K562 (cell line): ENCODE measurements at regions not wholly inside any gene's neighbourhood (a gene's known extent, or its start where the extent isn't known, plus 50 kb on each side); places are given as distances from the start of the nearest gene placed in this dataset.

Experiments
- ATAC-seq: fragments of 200-7000 bp; cut with Tn5 transposase; 3 replicates; pipeline ENCODE4 v1.9.1; 2020; ENCODE audit warnings: moderate library complexity
- BruUV-seq: library from RNA; stranded (reverse); fragments of 400-500 nt; replicated peaks from 2 replicates; lab custom pipeline; 2021; lab: Mats Ljungman, UMichigan
- CTCF ChIA-PET: fragments of 300-600 bp; formaldehyde crosslinking; extraction: SDS; loops from one replicate; lab custom pipeline; 2021; ENCODE audit warnings: low intra/inter-chr PET ratio; lab: Yijun Ruan, JAX
- POLR2A ChIA-PET: fragments of 300-600, 350-650 bp; sonication (Branson Sonifier 250); formaldehyde crosslinking; extraction: SDS; loops from one replicate; lab custom pipeline; 2021; ENCODE audit warnings: antibody characterized with exemption, inconsistent platforms; lab: Yijun Ruan, JAX
- DNase-seq, 4 experiments: peaks; one replicate each; pipeline versions ENCODE4 v3.0.0 to v3.0.0-alpha.2; 2011 to 2018; ENCODE audit warnings: low spot score in 3 of 4, mixed read lengths in 3 of 4; ENCODE audit errors: extremely low read depth in 1 of 4
- FAIRE-seq: peaks from 2 replicates; lab custom pipeline; 2011; peaks lifted over from hg19 to GRCh38; lab: Jason Lieb, UNC
- H2AFZ ChIP-seq: 2 replicates; pipeline ENCODE4 v1.6.0; 2011; ENCODE audit warnings: low read depth, low read length, control low read depth, inconsistent platforms
- H3K27ac ChIP-seq: fragments of 200-600 bp; 3 replicates; pipeline ENCODE4 v1.8.0; 2011; ENCODE audit warnings: low read depth, mild to moderate bottlenecking, control low read depth, inconsistent platforms, low read length, moderate library complexity, mixed read lengths; ENCODE audit errors: extremely low read depth
- H3K27me3 ChIP-seq, 2 experiments: fragments of 300-600 bp in 1 of 2; 2 replicates in 1 of 2; 3 replicates in 1 of 2; pipeline versions ENCODE4 v1.6.0 to v1.8.0; 2011; ENCODE audit warnings: inconsistent platforms in 2 of 2, low read length in 2 of 2, mild to moderate bottlenecking in 1 of 2, mixed read lengths in 1 of 2, moderate library complexity in 1 of 2; ENCODE audit not compliant: control insufficient read depth in 2 of 2, insufficient read depth in 2 of 2
- H3K36me3 ChIP-seq: fragments of 300-600 bp; 3 replicates; pipeline ENCODE4 v1.8.0; 2011; ENCODE audit warnings: mild to moderate bottlenecking, low read length, inconsistent platforms; ENCODE audit not compliant: control insufficient read depth, insufficient read depth
- H3K4me1 ChIP-seq, 2 experiments: fragments of 200-600 bp in 1 of 2; replicated peaks in 1 of 2; 2 replicates in 1 of 2; 3 replicates in 1 of 2; pipeline versions ENCODE4 v1.5.1 to v1.8.0; 2011; ENCODE audit warnings: inconsistent platforms in 2 of 2, low read length in 2 of 2, mild to moderate bottlenecking in 1 of 2, mixed read lengths in 1 of 2, moderate library complexity in 1 of 2; ENCODE audit not compliant: control insufficient read depth in 2 of 2, insufficient read depth in 2 of 2
- H3K4me2 ChIP-seq: 2 replicates; pipeline ENCODE4 v1.6.1; 2011; ENCODE audit warnings: low read length, control low read depth, inconsistent platforms, mixed read lengths; ENCODE audit not compliant: insufficient read depth
- H3K4me3 ChIP-seq: fragments of 200-600 bp; sonication (generic), shearing (Covaris generic); 2 replicates; pipeline ENCODE4 v1.5.1; 2016; ENCODE audit warnings: control low read depth, inconsistent platforms
- H3K79me2 ChIP-seq: fragments of 200-600 bp; 3 replicates; pipeline ENCODE4 v1.8.0; 2011; ENCODE audit warnings: low read length, inconsistent platforms; ENCODE audit not compliant: control insufficient read depth, insufficient read depth
- H3K9ac ChIP-seq, 2 experiments: 2 replicates each; pipeline versions ENCODE4 v1.6.0 to v1.6.1; 2011; ENCODE audit warnings: low read depth in 2 of 2, low read length in 2 of 2, control low read depth in 1 of 2, inconsistent platforms in 1 of 2, mild to moderate bottlenecking in 1 of 2, mixed read lengths in 1 of 2; ENCODE audit not compliant: insufficient read depth in 1 of 2
- H3K9me1 ChIP-seq: one replicate; pipeline ENCODE4 v1.6.0; 2011; ENCODE audit warnings: inconsistent platforms, mild to moderate bottlenecking, low read length, moderate library complexity; ENCODE audit not compliant: control insufficient read depth, insufficient read depth
- H3K9me3 ChIP-seq: replicated peaks from 2 replicates; pipeline ENCODE4 v1.5.1; 2011; ENCODE audit warnings: low read depth, low read length, inconsistent platforms; ENCODE audit not compliant: control insufficient read depth, insufficient read depth
- H4K20me1 ChIP-seq: replicated peaks from 2 replicates; pipeline ENCODE4 v1.6.1; 2011; ENCODE audit warnings: low read length, inconsistent platforms, mixed read lengths; ENCODE audit not compliant: control insufficient read depth, insufficient read depth
- BACH1 ChIP-seq: fragments of 200-800 bp; sonication (Bioruptor generic); IDR thresholded peaks from 2 replicates; pipeline ENCODE4 v1.6.1; 2016; ENCODE audit warnings: missing genetic modification characterization, missing compliant biosample characterization
- MCM5 ChIP-seq: fragments of 450-650 bp; IDR thresholded peaks from 2 replicates; pipeline ENCODE4 v1.6.1; 2016; ENCODE audit warnings: low read depth
- PHB ChIP-seq: fragments of 250-450 bp; sonication (Bioruptor Pico); IDR thresholded peaks from 2 replicates; pipeline ENCODE4 v1.5.0; 2021
- PRMT5 ChIP-seq: sonication (generic); formaldehyde crosslinking; IDR thresholded peaks from 2 replicates; pipeline ENCODE4 v1.5.0; 2020; ENCODE audit warnings: missing genetic modification reagents
- RAD51 ChIP-seq: fragments of 450-650 bp; IDR thresholded peaks from 2 replicates; pipeline ENCODE4 v1.7.1; 2016; ENCODE audit warnings: low read depth, mild to moderate bottlenecking, borderline replicate concordance
- RBBP5 ChIP-seq: fragments of 200-600 bp; sonication (generic); IDR thresholded peaks from 2 replicates; pipeline ENCODE4 v1.6.1; 2012; ENCODE audit warnings: borderline replicate concordance, mild to moderate bottlenecking, low read length, control low read depth, inconsistent platforms; ENCODE audit not compliant: insufficient read depth, poor library complexity, severe bottlenecking
- SP1 ChIP-seq: sonication (generic); formaldehyde crosslinking; IDR thresholded peaks from 2 replicates; pipeline ENCODE4 v1.8.1; 2022; ENCODE audit warnings: mild to moderate bottlenecking, missing genetic modification reagents
- TCFL5 ChIP-seq: fragments of 250-450 bp; sonication (Bioruptor Pico); conservative IDR thresholded peaks from 2 replicates; pipeline ENCODE4 v1.6.1; 2021; ENCODE audit warnings: mild to moderate bottlenecking, moderate library complexity, matching md5 sums
- ZBTB17 ChIP-seq: fragments of 450-650 bp; formaldehyde crosslinking; IDR thresholded peaks from 2 replicates; pipeline ENCODE4 v1.4.0; 2020; ENCODE audit warnings: mild to moderate bottlenecking
- ZNF12 ChIP-seq: sonication (generic); formaldehyde crosslinking; IDR thresholded peaks from 2 replicates; pipeline ENCODE4 v1.4.0; 2020; ENCODE audit warnings: mild to moderate bottlenecking, missing genetic modification reagents
- ZNF184 ChIP-seq: sonication (generic); formaldehyde crosslinking; IDR thresholded peaks from 2 replicates; pipeline ENCODE4 v1.5.0; 2020; ENCODE audit warnings: missing genetic modification reagents
- ZNF282 ChIP-seq: sonication (generic); formaldehyde crosslinking; IDR thresholded peaks from 2 replicates; pipeline ENCODE4 v1.8.1; 2023; ENCODE audit warnings: missing genetic modification reagents
- ZNF518B ChIP-seq: fragments of 250-450 bp; sonication (Bioruptor Pico); IDR thresholded peaks from 2 replicates; pipeline ENCODE4 v1.5.0; 2021; ENCODE audit warnings: mild to moderate bottlenecking, moderate library complexity
- whole genome bisulfite sequencing: fragments of 100-300 bp; shearing (Covaris generic); methylation state at CpG from one replicate; pipeline ENCODE4 v1.1.6; 2016; ENCODE audit warnings: low coverage, mixed read lengths; ENCODE audit not compliant: insufficient coverage; ENCODE audit errors: missing lambda C conversion rate; 5-methylcytosine and 5-hydroxymethylcytosine counted together
- in situ Hi-C: fragments of 300-500 bp; cut with MboI; formaldehyde crosslinking; loops from 4 replicates; pipeline ENCODE4 v1.15.0; 2018; ENCODE audit warnings: inconsistent platforms, mixed read lengths
- intact Hi-C: fragments of 100-400 bp; cut with micrococcal nuclease; formaldehyde crosslinking; loops from 2 replicates; pipeline ENCODE4 v1.14.2; 2022
- TF ChIP-seq, protein P1 (sequence below): fragments of 200-800 bp; sonication (Bioruptor generic); IDR thresholded peaks from 2 replicates; pipeline ENCODE4 v1.6.1; 2017; ENCODE audit warnings: missing genetic modification characterization, missing compliant biosample characterization

- 3% methylated on average over 11 of the region's 11 CpGs for WGBS
- no peaks in the 10 kb centered on the region for H4K20me1 ChIP-seq
- H2AFZ ChIP-seq = no peak overlapping the region
- H3K4me2 ChIP-seq = no peak overlapping the region
- no peaks in the 10 kb centered on the region for H3K36me3 ChIP-seq
- intact Hi-C loops = no loop called here
- no peaks in the 10 kb centered on the region for H3K79me2 ChIP-seq
- H3K4me1 ChIP-seq = peaks cover 0 to 3% of the 10 kb centered on the region in 2 experiments; a peak in 1 of 5 replicates
- ATAC-seq (no peak), DNase-seq (no peak), FAIRE-seq (no peak)
- H3K27me3 ChIP-seq = peaks cover 33 to 44% of the 10 kb centered on the region in 2 experiments
- ChIA-PET CTCF (no interaction called here), POLR2A (interaction anchor here (0.9 to 1.3 kb wide), 3 partner anchors 10 to 336 kb away, joined by 3 to 4 read pairs (median 3); no protein-coding TSS in a partner anchor)
- BruUV-seq = no TSS peak
- in situ Hi-C loops = no loop called here
- H3K9me3 ChIP-seq = no peaks in the 10 kb centered on the region
- H3K4me3 ChIP-seq = no peak overlapping the region
- no peak for TF ChIP-seq ZNF184 (CRISPR knock-in tag)
- TF ChIP-seq RAD51 = no peak
- no peak for TF ChIP-seq ZNF518B (CRISPR knock-in tag)
- no peak for TF ChIP-seq RBBP5
- no peak for TF ChIP-seq ZNF12 (CRISPR knock-in tag)
- no peak for TF ChIP-seq MCM5
- TF ChIP-seq, protein P1, sequence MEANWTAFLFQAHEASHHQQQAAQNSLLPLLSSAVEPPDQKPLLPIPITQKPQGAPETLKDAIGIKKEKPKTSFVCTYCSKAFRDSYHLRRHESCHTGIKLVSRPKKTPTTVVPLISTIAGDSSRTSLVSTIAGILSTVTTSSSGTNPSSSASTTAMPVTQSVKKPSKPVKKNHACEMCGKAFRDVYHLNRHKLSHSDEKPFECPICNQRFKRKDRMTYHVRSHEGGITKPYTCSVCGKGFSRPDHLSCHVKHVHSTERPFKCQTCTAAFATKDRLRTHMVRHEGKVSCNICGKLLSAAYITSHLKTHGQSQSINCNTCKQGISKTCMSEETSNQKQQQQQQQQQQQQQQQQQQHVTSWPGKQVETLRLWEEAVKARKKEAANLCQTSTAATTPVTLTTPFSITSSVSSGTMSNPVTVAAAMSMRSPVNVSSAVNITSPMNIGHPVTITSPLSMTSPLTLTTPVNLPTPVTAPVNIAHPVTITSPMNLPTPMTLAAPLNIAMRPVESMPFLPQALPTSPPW (CRISPR knock-in tag) = no peak
- TF ChIP-seq ZBTB17 (CRISPR knock-in tag) = no peak
- TF ChIP-seq ZNF282 (CRISPR knock-in tag) = no peak
- TF ChIP-seq SP1 = no peak
- TF ChIP-seq PRMT5 (CRISPR knock-in tag) = no peak
- no peak for TF ChIP-seq TCFL5 (CRISPR knock-in tag)
- no peak for TF ChIP-seq BACH1 (tag)
- no peak for TF ChIP-seq PHB (CRISPR knock-in tag)
- H3K27ac ChIP-seq = no peak overlapping the region
- H3K9me1 ChIP-seq = no peaks in the 10 kb centered on the region
- 0 out of 4 replicates have a peak overlapping the region, but pooled peaks of 1 of the 2 experiments have one; percentile 69 for H3K9ac ChIP-seq
Observed at GRCh38 chr21:34221331-34222030, 142.3 kb upstream of the KCNE2 start.
